A549 (cell line): ENCODE measurements at regions not wholly inside any gene's neighbourhood (a gene's known extent, or its start where the extent isn't known, plus 50 kb on each side); places are given as distances from the start of the nearest gene placed in this dataset.

Experiments
- ATAC-seq, 2 experiments: fragments of 200-7000 bp in 1 of 2; fragments of >200 bp in 1 of 2; cut with Nextera tagmentation in 1 of 2; cut with Tn5 transposase in 1 of 2; 3 replicates each; pipeline versions ENCODE4 v1.8.0 to v1.9.1; 2018 to 2020; ENCODE audit warnings: mild to moderate bottlenecking in 1 of 2, moderate library complexity in 1 of 2
- CTCF ChIA-PET: fragments of 300-600 bp; sonication (Branson Sonifier 250); formaldehyde crosslinking; extraction: SDS; loops from one replicate; lab custom pipeline; 2021; ENCODE audit warnings: antibody characterized with exemption, inconsistent platforms; lab: Yijun Ruan, JAX
- POLR2A ChIA-PET: fragments of 350-600 bp; formaldehyde crosslinking; extraction: SDS; loops from one replicate; lab custom pipeline; 2021; ENCODE audit warnings: antibody characterized with exemption, inconsistent platforms; lab: Yijun Ruan, JAX
- DNase-seq, 2 experiments: peaks; one replicate each; pipeline versions ENCODE4 v3.0.0 to v3.0.0-alpha.2; 2011 to 2016; ENCODE audit warnings: low read depth in 1 of 2, low spot score in 1 of 2
- FAIRE-seq: peaks from 2 replicates; lab custom pipeline; 2011; peaks lifted over from hg19 to GRCh38; lab: Jason Lieb, UNC
- H3K27ac ChIP-seq, 2 experiments: fragments of >200 bp; sonication (Bioruptor Twin); formaldehyde crosslinking; 3 replicates each; pipeline ENCODE4 v1.5.1; 2016 to 2017
- H3K4me1 ChIP-seq: fragments of >200 bp; sonication (Bioruptor Twin); formaldehyde crosslinking; 3 replicates; pipeline ENCODE4 v1.6.1; 2016
- H3K4me2 ChIP-seq: fragments of >200 bp; sonication (Bioruptor Twin); formaldehyde crosslinking; 3 replicates; pipeline ENCODE4 v1.6.1; 2016
- H3K4me3 ChIP-seq: fragments of >200 bp; sonication (Bioruptor Twin); formaldehyde crosslinking; 3 replicates; pipeline ENCODE4 v1.5.1; 2016
- H3K9me3 ChIP-seq: fragments of >200 bp; sonication (Bioruptor Twin); formaldehyde crosslinking; 3 replicates; pipeline ENCODE4 v1.6.1; 2016
- CBX2 ChIP-seq: fragments of 200-600 bp; sonication (generic); IDR thresholded peaks from 2 replicates; pipeline ENCODE4 v1.6.1; 2016; ENCODE audit warnings: low read depth, mild to moderate bottlenecking, borderline replicate concordance
- CHD2 ChIP-seq: fragments of 150-350 bp; IDR thresholded peaks from 2 replicates; pipeline ENCODE4 v1.6.1; 2014; ENCODE audit warnings: low read length; ENCODE audit not compliant: partially characterized antibody
- CHD4 ChIP-seq: fragments of 200-600 bp; sonication (generic); IDR thresholded peaks from 2 replicates; pipeline ENCODE4 v1.6.1; 2016; ENCODE audit warnings: antibody characterized with exemption, mild to moderate bottlenecking, borderline replicate concordance
- EHF ChIP-seq: fragments of 250-450 bp; sonication (Bioruptor Pico); IDR thresholded peaks from 2 replicates; pipeline ENCODE4 v1.5.0; 2020; ENCODE audit warnings: mild to moderate bottlenecking
- ESRRA ChIP-seq: fragments of 150-350 bp; IDR thresholded peaks from 2 replicates; pipeline ENCODE4 v1.6.1; 2014; ENCODE audit warnings: mild to moderate bottlenecking, low read length, borderline replicate concordance
- FOSB ChIP-seq: fragments of 250-450 bp; sonication (Bioruptor Pico); IDR thresholded peaks from 2 replicates; pipeline ENCODE4 v1.5.0; 2020; ENCODE audit warnings: mild to moderate bottlenecking, moderate library complexity
- FOSL2 ChIP-seq, 2 experiments: fragments of 450-650 bp in 1 of 2; fragments of >200 bp in 1 of 2; sonication (Bioruptor Twin) in 1 of 2; formaldehyde crosslinking; IDR thresholded peaks; 2 replicates each; pipeline versions ENCODE4 v1.5.0 to v1.6.1; 2016 to 2020; ENCODE audit warnings: mild to moderate bottlenecking in 1 of 2, moderate library complexity in 1 of 2
- FOXS1 ChIP-seq: fragments of 250-450 bp; sonication (Bioruptor Pico); IDR thresholded peaks from 2 replicates; pipeline ENCODE4 v1.5.0; 2020; ENCODE audit warnings: mild to moderate bottlenecking, moderate library complexity
- GATA3 ChIP-seq: IDR thresholded peaks from 2 replicates; pipeline ENCODE4 v1.6.1; 2012; ENCODE audit warnings: borderline replicate concordance
- HDAC2 ChIP-seq: fragments of 200-600 bp; sonication (generic); IDR thresholded peaks from 2 replicates; pipeline ENCODE4 v1.6.1; 2016
- HEYL ChIP-seq: fragments of 250-450 bp; sonication (Bioruptor Pico); IDR thresholded peaks from 2 replicates; pipeline ENCODE4 v1.8.0; 2021; ENCODE audit warnings: mild to moderate bottlenecking, moderate library complexity
- HOXB13 ChIP-seq: fragments of 250-450 bp; sonication (Bioruptor Pico); IDR thresholded peaks from 2 replicates; pipeline ENCODE4 v1.5.0; 2020; ENCODE audit warnings: low read depth, mild to moderate bottlenecking, moderate library complexity
- JUNB ChIP-seq: fragments of >200 bp; sonication (Bioruptor Twin); formaldehyde crosslinking; IDR thresholded peaks from 2 replicates; pipeline ENCODE4 v1.6.1; 2016
- KDM1A ChIP-seq: fragments of 200-600 bp; sonication (generic); IDR thresholded peaks from 2 replicates; pipeline ENCODE4 v1.6.1; 2016; ENCODE audit warnings: low read depth, mild to moderate bottlenecking
- MYC ChIP-seq: IDR thresholded peaks from 2 replicates; pipeline ENCODE4 v1.6.1; 2012; ENCODE audit warnings: mild to moderate bottlenecking, inconsistent platforms, low read length, improper control_type of control experiment, borderline replicate concordance
- NPAS2 ChIP-seq: fragments of 250-450 bp; sonication (Bioruptor Pico); IDR thresholded peaks from 2 replicates; pipeline ENCODE4 v1.8.0; 2022; ENCODE audit warnings: mild to moderate bottlenecking, moderate library complexity, borderline replicate concordance
- RNF2 ChIP-seq: fragments of 200-600 bp; sonication (generic); IDR thresholded peaks from 2 replicates; pipeline ENCODE4 v1.6.1; 2016; ENCODE audit warnings: low read depth, mild to moderate bottlenecking, antibody characterized with exemption, moderate library complexity, borderline replicate concordance
- SMC3 ChIP-seq: fragments of >200 bp; sonication (Bioruptor Twin); formaldehyde crosslinking; IDR thresholded peaks from 3 replicates; pipeline ENCODE4 v1.6.1; 2018; ENCODE audit warnings: inconsistent platforms
- TFCP2L1 ChIP-seq: fragments of 250-450 bp; sonication (Bioruptor Pico); IDR thresholded peaks from 2 replicates; pipeline ENCODE4 v1.5.0; 2021; ENCODE audit warnings: mild to moderate bottlenecking
- TP53 ChIP-seq: fragments of 250-450 bp; sonication (Bioruptor Pico); IDR thresholded peaks from 2 replicates; pipeline ENCODE4 v1.5.0; 2021; ENCODE audit warnings: mild to moderate bottlenecking, moderate library complexity
- ZC3H11A ChIP-seq: fragments of 450-650 bp; IDR thresholded peaks from 2 replicates; pipeline ENCODE4 v1.6.1; 2014; ENCODE audit warnings: antibody characterized with exemption, mild to moderate bottlenecking
- ZSCAN20 ChIP-seq: fragments of 250-450 bp; sonication (Bioruptor Pico); IDR thresholded peaks from 2 replicates; pipeline ENCODE4 v1.8.0; 2022; ENCODE audit warnings: mild to moderate bottlenecking, moderate library complexity
- WGBS: methylation state at CpG from one replicate; pipeline ENCODE4 v1.1.6; 2017; ENCODE audit errors: missing lambda C conversion rate; 5-methylcytosine and 5-hydroxymethylcytosine counted together
- TF ChIP-seq, protein P1 (sequence below): IDR thresholded peaks from 2 replicates; pipeline ENCODE4 v1.6.1; 2012
- TF ChIP-seq, protein P2 (sequence below): fragments of 450-650 bp; IDR thresholded peaks from 2 replicates; pipeline ENCODE4 v1.6.1; 2014; ENCODE audit warnings: antibody characterized with exemption
- TF ChIP-seq, protein P3 (sequence below): fragments of >200 bp; sonication (Bioruptor Twin); formaldehyde crosslinking; IDR thresholded peaks from 3 replicates; pipeline ENCODE4 v1.6.1; 2016
- TF ChIP-seq, protein P4 (sequence below): IDR thresholded peaks from 2 replicates; pipeline ENCODE4 v1.6.1; 2012
- TF ChIP-seq, protein P5 (sequence below): IDR thresholded peaks from 2 replicates; pipeline ENCODE4 v1.6.1; 2012; ENCODE audit warnings: low read depth, borderline replicate concordance

DNA sequence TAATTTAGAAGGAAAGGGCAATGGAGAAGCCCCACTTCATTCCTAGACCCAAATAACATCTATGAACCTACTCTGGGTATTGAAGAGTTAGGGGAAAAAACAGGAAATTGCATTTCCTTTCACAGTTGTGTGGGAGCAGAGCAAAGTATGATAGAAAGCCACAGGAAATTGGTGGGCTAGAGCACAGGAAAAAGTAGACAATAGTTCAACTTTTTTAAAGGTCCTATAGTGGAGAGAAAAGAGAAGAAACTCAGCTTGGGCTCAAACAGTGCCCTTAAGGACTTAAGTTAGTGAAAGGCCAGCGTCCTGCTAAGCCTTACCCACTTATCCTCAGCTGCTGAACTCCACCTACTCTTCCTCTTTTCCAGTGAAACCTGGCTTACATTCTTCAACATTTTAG lies 258.1 kb downstream of the DPY19L2 start:
- ATAC-seq (no peak), DNase-seq (no peak)
- ChIA-PET CTCF (interaction anchor here (1.5 to 1.7 kb wide), 2 partner anchors 10 to 23 kb away, joined by 5 to 9 read pairs; no protein-coding TSS in a partner anchor), POLR2A (no interaction called here)
- no peak for TF ChIP-seq NPAS2
- no peak for TF ChIP-seq RNF2
- TF ChIP-seq ESRRA, result no peak
- no peak for TF ChIP-seq ZC3H11A
- TF ChIP-seq HDAC2, result no peak
- TF ChIP-seq MYC, result no peak
- TF ChIP-seq FOXS1 (CRISPR knock-in tag), result no peak
- TF ChIP-seq JUNB, result no peak
- TF ChIP-seq, all 56 proteins: peak for 0
- Histone ChIP-seq H3K9me3 (peaks cover 7% of the 10 kb centered on the region; the same call in 2 of the 3 replicates), H3K4me3 (no peak overlapping the region), H3K27ac (no peak overlapping the region), H3K4me2 (no peak overlapping the region), H3K4me1 (no peaks in the 10 kb centered on the region)
- no peak for FAIRE-seq
- WGBS, result 0% methylated on average over 1 of the region's 1 CpG

DNA sequence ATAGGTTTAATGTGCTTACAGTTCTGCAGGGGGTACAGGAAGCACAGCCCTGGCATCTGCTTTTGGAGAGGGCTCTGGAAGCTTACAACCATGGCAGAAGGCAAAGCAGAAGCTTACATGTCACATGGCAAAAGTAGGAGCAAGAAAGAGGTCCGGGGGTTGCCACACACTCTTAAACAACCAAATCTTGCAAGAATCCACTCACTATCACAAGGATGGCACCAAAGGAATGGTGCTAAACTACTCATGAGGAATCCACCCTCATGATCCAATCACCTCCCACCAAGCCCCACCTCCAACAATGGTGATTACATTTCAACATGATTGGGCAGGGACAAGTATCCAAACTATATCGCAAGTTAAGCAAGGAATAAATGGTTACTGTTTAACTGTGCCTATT lies 255.8 kb upstream of the AVPR1A start:
- Histone ChIP-seq H3K27ac (no peak overlapping the region), H3K9me3 (peaks cover 2% of the 10 kb centered on the region; the same call in 1 of the 3 replicates), H3K4me3 (no peak overlapping the region), H3K4me2 (no peak overlapping the region), H3K4me1 (no peaks in the 10 kb centered on the region)
- ChIA-PET CTCF (no interaction called here), POLR2A (no interaction called here)
- DNase-seq, result no peak
- 38% methylated on average over 2 of the region's 2 CpGs for WGBS
- no peak for ATAC-seq
- no peak for FAIRE-seq
- TF ChIP-seq CHD2 (no peak), CHD4 (no peak), ZC3H11A (no peak), ESRRA (no peak), HEYL (CRISPR knock-in tag) (no peak), SMC3 (no peak), RNF2 (no peak), HOXB13 (CRISPR knock-in tag) (no peak), CBX2 (no peak), MYC (no peak)
- TF ChIP-seq, protein P1, sequence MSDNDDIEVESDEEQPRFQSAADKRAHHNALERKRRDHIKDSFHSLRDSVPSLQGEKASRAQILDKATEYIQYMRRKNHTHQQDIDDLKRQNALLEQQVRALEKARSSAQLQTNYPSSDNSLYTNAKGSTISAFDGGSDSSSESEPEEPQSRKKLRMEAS, result no peak
- TF ChIP-seq, protein P2, sequence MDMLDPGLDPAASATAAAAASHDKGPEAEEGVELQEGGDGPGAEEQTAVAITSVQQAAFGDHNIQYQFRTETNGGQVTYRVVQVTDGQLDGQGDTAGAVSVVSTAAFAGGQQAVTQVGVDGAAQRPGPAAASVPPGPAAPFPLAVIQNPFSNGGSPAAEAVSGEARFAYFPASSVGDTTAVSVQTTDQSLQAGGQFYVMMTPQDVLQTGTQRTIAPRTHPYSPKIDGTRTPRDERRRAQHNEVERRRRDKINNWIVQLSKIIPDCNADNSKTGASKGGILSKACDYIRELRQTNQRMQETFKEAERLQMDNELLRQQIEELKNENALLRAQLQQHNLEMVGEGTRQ, result no peak
- TF ChIP-seq, protein P3, sequence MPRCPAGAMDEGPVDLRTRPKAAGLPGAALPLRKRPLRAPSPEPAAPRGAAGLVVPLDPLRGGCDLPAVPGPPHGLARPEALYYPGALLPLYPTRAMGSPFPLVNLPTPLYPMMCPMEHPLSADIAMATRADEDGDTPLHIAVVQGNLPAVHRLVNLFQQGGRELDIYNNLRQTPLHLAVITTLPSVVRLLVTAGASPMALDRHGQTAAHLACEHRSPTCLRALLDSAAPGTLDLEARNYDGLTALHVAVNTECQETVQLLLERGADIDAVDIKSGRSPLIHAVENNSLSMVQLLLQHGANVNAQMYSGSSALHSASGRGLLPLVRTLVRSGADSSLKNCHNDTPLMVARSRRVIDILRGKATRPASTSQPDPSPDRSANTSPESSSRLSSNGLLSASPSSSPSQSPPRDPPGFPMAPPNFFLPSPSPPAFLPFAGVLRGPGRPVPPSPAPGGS, result no peak
- TF ChIP-seq, protein P4, sequence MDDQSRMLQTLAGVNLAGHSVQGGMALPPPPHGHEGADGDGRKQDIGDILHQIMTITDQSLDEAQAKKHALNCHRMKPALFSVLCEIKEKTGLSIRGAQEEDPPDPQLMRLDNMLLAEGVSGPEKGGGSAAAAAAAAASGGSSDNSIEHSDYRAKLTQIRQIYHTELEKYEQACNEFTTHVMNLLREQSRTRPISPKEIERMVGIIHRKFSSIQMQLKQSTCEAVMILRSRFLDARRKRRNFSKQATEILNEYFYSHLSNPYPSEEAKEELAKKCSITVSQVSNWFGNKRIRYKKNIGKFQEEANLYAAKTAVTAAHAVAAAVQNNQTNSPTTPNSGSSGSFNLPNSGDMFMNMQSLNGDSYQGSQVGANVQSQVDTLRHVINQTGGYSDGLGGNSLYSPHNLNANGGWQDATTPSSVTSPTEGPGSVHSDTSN, result no peak
- TF ChIP-seq, protein P5, sequence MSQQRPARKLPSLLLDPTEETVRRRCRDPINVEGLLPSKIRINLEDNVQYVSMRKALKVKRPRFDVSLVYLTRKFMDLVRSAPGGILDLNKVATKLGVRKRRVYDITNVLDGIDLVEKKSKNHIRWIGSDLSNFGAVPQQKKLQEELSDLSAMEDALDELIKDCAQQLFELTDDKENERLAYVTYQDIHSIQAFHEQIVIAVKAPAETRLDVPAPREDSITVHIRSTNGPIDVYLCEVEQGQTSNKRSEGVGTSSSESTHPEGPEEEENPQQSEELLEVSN, result no peak

DNA sequence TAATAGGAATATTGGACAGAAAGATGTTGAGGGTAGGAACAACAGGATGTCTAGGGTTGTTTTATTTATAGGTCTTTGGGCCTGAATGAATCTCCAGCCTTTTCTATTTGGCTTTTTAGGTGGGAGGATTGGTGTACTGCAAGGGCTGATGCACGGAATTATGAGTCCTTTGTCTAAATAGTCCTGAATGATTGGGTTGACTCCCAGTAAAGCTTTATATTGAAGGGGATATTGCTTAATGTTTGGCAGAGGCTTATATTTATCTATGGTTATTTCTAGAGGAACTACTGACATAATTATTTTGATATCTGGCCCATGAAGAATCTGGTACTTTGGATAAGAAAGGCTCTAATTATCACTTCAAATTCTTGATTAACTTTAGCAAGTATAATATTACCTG lies 253.6 kb upstream of the AVPR1A start:
- 0% methylated on average over 1 of the region's 1 CpG for WGBS
- FAIRE-seq, result no peak
- Histone ChIP-seq H3K4me2 (no peak overlapping the region), H3K4me3 (no peak overlapping the region), H3K4me1 (peaks cover 8% of the 10 kb centered on the region; the same call in 1 of the 3 replicates), H3K9me3 (peaks cover 2% of the 10 kb centered on the region; the same call in 1 of the 3 replicates), H3K27ac (no peak overlapping the region)
- no peak for DNase-seq
- no peak for ATAC-seq
- ChIA-PET CTCF (no interaction called here), POLR2A (no interaction called here)
- no peak for TF ChIP-seq FOSL2 (IDR thresholded peaks at IDR 0.05)
- no peak for TF ChIP-seq FOSL2 (CRISPR knock-in tag; IDR thresholded peaks at IDR 0.05)
- no peak for TF ChIP-seq KDM1A
- TF ChIP-seq TP53 (CRISPR knock-in tag), result no peak
- TF ChIP-seq ZSCAN20 (CRISPR knock-in tag), result no peak
- no peak for TF ChIP-seq EHF
- no peak for TF ChIP-seq GATA3
- TF ChIP-seq FOSB (CRISPR knock-in tag), result no peak
- TF ChIP-seq FOXS1 (CRISPR knock-in tag), result no peak
- no peak for TF ChIP-seq TFCP2L1 (CRISPR knock-in tag)
